ENCODE measurements at regions not wholly inside any gene's neighbourhood (a gene's known extent, or its start where the extent isn't known, plus 50 kb on each side); places are given as distances from the start of the nearest gene placed in this dataset.

DNA sequence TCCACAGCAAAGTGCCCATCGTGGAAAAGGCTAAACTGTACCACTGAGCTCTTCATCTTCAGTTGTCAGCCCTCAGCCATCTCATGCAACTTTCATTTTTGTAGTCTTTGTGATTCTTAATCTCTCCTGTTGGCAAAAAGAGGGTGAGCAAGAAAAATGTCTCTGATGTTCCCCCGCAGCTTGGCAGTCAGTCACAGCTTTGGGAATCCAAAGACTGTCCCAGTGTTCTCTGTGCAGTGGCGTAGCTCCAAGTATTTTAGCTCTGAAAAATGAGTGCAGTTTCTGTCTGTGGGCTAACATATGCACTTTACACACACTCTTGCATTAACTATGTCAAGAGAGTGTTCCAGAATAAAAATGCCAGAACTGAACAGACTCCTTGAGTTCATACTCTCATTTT lies 372.2 kb downstream of the TMEM232 start:
- TF ChIP-seq POLR2AphosphoS5 (IDR thresholded peaks at IDR 0.05; ENCODE audit: low read depth, low read length) (no peak), SIN3A (IDR thresholded peaks at IDR 0.05; ENCODE audit: borderline replicate concordance, insufficient read depth, low read depth, low read length) (no peak)
- TF ChIP-seq, protein P1, sequence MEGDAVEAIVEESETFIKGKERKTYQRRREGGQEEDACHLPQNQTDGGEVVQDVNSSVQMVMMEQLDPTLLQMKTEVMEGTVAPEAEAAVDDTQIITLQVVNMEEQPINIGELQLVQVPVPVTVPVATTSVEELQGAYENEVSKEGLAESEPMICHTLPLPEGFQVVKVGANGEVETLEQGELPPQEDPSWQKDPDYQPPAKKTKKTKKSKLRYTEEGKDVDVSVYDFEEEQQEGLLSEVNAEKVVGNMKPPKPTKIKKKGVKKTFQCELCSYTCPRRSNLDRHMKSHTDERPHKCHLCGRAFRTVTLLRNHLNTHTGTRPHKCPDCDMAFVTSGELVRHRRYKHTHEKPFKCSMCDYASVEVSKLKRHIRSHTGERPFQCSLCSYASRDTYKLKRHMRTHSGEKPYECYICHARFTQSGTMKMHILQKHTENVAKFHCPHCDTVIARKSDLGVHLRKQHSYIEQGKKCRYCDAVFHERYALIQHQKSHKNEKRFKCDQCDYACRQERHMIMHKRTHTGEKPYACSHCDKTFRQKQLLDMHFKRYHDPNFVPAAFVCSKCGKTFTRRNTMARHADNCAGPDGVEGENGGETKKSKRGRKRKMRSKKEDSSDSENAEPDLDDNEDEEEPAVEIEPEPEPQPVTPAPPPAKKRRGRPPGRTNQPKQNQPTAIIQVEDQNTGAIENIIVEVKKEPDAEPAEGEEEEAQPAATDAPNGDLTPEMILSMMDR (IDR thresholded peaks at IDR 0.05), result no peak
- TF ChIP-seq, protein P2, sequence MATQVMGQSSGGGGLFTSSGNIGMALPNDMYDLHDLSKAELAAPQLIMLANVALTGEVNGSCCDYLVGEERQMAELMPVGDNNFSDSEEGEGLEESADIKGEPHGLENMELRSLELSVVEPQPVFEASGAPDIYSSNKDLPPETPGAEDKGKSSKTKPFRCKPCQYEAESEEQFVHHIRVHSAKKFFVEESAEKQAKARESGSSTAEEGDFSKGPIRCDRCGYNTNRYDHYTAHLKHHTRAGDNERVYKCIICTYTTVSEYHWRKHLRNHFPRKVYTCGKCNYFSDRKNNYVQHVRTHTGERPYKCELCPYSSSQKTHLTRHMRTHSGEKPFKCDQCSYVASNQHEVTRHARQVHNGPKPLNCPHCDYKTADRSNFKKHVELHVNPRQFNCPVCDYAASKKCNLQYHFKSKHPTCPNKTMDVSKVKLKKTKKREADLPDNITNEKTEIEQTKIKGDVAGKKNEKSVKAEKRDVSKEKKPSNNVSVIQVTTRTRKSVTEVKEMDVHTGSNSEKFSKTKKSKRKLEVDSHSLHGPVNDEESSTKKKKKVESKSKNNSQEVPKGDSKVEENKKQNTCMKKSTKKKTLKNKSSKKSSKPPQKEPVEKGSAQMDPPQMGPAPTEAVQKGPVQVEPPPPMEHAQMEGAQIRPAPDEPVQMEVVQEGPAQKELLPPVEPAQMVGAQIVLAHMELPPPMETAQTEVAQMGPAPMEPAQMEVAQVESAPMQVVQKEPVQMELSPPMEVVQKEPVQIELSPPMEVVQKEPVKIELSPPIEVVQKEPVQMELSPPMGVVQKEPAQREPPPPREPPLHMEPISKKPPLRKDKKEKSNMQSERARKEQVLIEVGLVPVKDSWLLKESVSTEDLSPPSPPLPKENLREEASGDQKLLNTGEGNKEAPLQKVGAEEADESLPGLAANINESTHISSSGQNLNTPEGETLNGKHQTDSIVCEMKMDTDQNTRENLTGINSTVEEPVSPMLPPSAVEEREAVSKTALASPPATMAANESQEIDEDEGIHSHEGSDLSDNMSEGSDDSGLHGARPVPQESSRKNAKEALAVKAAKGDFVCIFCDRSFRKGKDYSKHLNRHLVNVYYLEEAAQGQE (IDR thresholded peaks at IDR 0.05; ENCODE audit: insufficient read depth in 1 of 2, low read depth in 2 of 2, low read length in 1 of 2), result no peak

All from Panc1 (cell line).